H1 (cell line): ENCODE measurements at regions not wholly inside any gene's neighbourhood (a gene's known extent, or its start where the extent isn't known, plus 50 kb on each side); places are given as distances from the start of the nearest gene placed in this dataset.

ENCODE experiments used
- ATF3 ChIP-seq: IDR thresholded peaks from 2 replicates; pipeline ENCODE4 v1.6.1; 2011; ENCODE audit warnings: low read depth, mild to moderate bottlenecking, low read length; ENCODE audit not compliant: insufficient read depth
- EGR1 ChIP-seq: IDR thresholded peaks from 2 replicates; pipeline ENCODE4 v1.6.1; 2011; ENCODE audit warnings: low read depth, low read length, borderline replicate concordance
- EP300 ChIP-seq, 2 experiments: IDR thresholded peaks; 1 replicate in 1 of 2; 2 replicates in 1 of 2; pipeline ENCODE4 v1.6.1; 2011 to 2012; ENCODE audit warnings: low read depth in 2 of 2, low read length in 2 of 2, mild to moderate bottlenecking in 2 of 2, borderline replicate concordance in 1 of 2, inconsistent platforms in 1 of 2, moderate library complexity in 1 of 2
- EZH2 ChIP-seq: fragments of 200-600 bp; sonication (generic); IDR thresholded peaks from 2 replicates; pipeline ENCODE4 v1.7.1; 2012; ENCODE audit warnings: low read depth, mild to moderate bottlenecking, moderate library complexity, low read length, inconsistent platforms; ENCODE audit not compliant: severe bottlenecking
- ZNF274 ChIP-seq: IDR thresholded peaks from 2 replicates; pipeline ENCODE4 v1.7.0; 2012; ENCODE audit warnings: low read length, borderline replicate concordance; ENCODE audit errors: extremely low read depth

GRCh38 chr3:137382005-137382594, 382.0 kb upstream of the SOX14 start (continued):
- TF ChIP-seq ZNF274 = no peak
- no peak for TF ChIP-seq EZH2
- no peak for TF ChIP-seq ATF3
- no peak for TF ChIP-seq EP300 (IDR thresholded peaks at IDR 0.05; ENCODE audit: borderline replicate concordance in 1 of 2, low read depth in 2 of 2, low read length in 2 of 2)
- no peak for TF ChIP-seq EGR1
